HG02884 (cell line): ENCODE measurements at regions not wholly inside any gene's neighbourhood (a gene's known extent, or its start where the extent isn't known, plus 50 kb on each side); places are given as distances from the start of the nearest gene placed in this dataset.
"Not testable (repeated sequence)": the region's sequence is repeated elsewhere in the genome, so short reads cannot be mapped to it uniquely, and the experiment has no call there.

Experiments
- ATAC-seq: cut with Tn5 transposase; IDR thresholded peaks from one replicate; pipeline ENCODE4 v1.9.1; 2021; ENCODE audit warnings: mild to moderate bottlenecking, moderate library complexity; ENCODE audit not compliant: unreplicated experiment

DNA sequence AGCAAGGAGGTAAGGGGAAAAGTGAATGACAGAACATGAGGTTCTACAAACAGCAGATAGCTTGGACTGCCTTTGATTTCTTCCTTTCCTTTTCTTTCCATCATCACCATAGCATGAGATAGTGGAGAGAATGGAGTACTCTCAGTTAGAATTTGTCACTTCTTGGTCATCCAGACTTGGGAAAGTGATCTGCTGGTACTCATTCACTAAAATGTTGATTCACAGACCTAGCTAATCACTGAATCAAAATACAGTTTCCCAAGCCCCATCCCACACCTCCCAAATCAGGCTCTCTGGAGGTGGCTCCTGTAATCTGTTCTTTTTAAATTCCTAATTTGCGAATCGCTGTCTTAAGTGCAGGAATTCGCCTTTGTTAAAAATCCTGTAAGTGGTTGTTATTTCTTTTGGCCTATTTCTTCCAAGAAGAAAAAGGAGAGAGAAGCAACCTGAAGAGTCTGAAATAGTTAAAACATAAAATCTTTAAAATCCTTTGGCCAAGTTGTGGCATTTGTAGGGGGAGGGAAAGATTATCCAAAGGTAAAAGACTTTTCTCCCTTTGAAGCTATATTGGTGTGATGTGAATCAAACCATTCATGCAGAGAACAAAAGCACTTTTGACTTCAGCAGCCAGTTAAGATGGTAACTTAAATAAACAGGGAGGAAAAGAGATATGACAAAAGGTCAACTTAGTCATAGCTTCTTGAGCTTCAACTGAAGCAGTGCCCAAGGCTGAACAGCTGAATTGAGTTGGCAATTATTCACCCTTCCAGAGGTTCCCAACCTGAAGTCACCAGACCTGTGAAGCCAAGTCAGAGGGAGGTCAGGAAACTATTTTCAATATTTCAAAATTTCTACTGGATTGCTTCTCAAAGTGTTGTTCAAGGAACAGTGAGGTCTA is 255.1 kb upstream of the KRR1 start:
- no peak for ATAC-seq

DNA sequence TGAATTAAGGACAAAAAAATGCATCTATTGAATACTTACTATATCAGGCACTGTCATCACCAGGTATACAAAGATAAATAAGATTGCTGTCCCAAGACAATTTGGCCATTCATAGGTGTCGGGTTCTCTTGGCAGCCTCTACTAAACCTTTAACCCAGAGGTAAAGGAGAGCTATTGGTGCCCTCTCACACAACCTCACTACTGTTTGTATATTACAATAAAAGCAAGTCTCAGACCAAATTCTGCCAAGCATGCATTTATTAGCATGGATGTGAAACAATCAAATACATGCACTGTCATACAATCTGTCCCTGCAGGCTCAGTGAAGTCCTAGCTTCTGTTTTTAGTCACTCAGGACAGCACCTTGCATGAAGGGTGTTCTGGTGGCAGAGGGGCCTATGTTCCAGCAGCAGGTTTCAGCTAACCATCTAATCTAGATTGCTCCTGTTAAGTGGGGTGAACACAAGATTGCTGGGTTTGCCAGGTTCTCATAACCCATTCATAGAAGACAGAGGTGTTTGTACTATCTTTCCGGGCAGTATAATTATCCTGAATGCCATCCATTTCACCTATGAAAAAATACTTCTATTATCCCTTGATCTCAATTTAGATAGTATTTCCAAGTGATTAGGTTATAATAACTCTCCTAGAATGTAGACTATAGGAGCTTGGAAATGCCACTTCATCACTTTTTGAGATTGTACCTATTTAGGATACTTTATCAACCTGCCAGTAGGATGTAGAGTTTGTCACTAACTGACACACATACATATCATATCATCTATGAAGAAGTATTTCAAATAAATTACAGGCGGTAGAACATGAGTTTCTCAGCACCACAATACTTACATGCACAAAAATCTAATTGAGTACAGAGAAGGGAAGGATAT is 254.0 kb upstream of the KRR1 start:
- ATAC-seq: peak; percentile 50

DNA sequence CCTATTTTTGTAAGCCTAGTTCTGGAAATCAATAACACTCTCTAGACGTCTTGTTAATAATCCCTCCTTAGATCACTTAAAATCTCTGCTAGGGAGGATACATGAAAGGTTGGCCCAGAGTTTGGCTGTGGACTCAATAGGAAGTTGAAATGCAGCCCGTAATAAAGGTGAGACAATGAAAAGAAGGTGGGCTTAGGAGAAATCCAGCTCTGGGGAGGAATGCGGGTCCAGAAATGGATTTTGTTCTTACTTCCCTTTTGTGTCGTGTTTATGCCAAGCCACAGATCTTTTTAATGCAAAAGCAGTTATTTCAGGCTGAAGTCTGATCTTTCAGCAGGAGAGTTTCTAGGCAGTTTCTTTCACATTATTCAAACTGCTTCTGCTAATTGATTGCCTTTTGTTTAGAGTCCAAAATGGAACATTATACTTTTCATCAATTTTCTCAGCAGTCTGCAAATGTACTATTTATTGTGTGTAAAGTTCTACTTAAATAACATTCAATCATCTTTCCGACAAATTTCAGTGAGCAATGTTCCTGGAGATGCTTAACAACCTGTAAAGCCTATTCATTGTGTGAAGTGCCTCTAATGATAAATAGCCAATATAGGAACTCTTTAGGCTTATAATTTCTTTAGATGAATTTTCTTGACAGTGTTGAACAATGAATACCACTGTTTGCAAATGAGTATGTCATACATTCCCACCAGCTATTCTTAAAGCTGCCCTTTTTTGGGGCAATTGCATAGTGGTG is 252.9 kb upstream of the KRR1 start:
- ATAC-seq: no peak

DNA sequence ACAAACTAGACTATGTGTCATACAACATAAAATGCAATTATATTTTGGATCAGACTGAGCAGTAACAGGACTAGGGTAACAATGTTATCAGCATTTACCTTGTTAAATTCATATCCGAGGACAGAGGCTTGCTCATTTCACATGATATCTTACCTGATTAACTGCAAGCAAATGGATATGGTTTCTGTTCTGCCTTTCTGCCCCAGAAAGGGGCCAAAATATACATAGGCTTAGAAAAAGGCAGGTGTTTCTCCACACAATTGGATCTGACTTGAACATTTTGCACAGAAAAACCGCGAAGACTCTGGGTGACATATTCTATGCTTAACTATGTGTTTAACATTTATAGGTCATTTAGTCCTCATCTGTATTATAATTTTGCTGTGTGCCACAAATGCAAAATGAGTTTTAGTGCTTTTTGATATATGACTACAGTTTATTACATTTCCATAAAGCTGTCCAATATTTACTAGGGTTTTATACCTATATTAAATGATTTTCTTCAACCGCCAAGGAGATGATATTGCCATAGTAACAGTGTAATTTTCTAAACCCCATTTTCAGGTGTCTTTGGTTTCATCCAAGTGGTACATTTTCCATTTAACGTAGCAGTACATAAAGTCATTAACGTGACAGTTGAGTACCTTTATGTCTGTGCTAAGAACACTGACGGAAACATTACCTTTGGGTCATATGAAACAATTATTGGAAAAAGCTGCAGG is 249.3 kb upstream of the KRR1 start:
- no peak for ATAC-seq

DNA sequence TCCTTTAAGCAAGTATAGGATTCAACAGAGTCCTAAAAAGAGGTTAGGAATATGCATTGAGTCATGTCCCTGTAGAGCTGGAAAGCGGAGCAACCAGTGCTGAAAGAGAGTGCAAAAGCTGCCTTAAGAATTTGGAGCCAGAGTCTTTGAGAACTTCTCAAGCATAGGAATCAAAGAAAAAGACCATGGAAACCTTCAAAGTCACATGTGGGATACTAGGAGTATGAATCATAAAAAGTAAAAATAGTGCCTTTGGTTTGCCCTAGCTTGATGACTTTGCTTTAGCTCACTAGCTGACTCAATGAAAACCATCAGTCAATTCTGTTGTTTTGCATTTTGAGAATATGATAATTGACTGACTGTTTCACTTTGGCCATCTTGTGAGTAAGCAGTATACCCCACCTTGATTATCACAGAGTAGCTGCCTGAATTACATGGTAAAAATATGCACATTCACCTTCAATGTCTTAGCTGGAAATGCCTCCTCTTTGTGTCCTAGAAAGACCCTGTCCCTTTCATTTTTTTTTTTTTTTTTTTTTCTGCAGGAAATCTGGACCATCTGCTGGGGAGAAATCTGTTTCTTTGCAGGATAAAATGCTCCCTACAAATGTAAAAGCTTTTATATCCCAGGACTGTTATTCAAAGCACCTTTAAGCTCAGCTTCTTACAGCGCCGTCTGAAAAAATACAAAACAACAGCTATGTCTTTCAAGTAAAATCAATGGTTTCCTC is 248.6 kb upstream of the KRR1 start:
- peak; percentile 73 for ATAC-seq

DNA sequence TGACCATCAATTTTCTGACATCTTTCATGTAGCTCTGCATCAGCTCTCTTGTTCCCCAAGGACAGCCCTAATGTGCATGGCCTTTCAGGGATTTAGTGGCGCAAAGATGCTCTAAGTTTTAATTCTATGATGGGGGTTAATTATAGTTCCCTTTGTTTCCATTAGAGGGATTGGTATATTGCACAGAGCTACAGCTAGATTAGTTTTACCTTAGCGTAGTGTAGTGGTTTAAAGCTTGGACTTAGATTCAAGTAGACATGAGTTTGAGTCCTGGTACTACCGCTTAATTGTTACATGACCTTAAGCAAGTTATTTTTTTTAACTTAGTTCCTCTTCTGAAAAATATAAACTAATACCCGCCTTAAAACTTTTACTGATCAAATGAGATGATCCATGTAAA is 247.8 kb upstream of the KRR1 start:
- no peak for ATAC-seq

DNA sequence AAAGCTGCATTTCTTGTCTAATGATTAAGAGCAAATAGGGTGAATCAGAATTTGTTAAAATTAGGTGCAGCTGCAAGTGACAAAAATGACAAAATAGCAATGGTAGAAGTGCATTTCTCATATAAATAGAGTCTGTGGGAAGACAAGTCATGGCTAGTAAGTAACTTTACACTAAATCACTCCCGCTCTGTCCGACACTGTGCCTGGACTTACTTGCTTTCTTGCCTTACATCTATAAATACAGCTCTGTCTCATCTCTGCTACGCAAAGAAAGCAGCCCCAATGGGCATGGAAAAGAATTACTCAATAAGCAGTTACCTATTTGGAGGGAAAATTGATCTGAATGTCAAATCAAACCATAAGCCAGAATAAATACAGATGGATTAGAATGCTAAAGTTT is 245.4 kb upstream of the KRR1 start:
- ATAC-seq: no peak

DNA sequence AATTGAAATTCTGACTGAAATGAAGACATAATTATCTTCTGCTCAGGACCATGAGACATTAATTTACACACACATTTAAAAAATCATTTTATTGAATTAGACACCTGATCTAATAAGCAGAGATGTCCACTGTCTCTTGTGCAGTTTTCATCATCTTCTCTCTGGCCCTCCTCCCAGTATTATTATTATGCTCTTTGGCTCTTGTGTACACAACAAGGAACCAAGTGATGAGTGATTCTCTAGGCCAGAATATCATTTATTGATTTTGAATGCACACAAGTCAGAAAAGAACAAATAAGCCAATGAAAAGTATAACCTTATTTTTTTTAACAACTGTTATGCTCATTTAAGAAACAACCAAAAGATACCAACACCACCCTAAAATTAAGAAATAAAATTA is 244.7 kb upstream of the KRR1 start:
- no peak for ATAC-seq

DNA sequence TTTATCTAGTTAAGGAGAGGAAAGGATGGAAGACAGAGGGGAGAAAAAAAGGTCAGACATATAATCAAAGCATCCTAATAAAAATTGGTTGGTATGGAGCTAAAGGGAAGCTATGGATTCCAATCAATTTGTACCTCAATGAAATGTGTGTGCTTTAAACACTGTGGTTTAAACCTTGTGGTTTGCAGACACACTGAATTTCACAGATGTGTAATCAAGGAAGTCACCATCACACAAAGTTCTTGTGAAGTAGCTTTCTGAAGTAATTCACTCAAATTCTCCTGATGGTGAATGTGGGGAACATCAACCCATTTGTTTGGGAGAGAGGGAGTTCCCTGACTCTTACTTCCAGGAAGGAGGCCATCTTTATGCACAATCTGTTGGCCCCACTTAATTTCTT is 243.3 kb upstream of the KRR1 start:
- no peak for ATAC-seq

DNA sequence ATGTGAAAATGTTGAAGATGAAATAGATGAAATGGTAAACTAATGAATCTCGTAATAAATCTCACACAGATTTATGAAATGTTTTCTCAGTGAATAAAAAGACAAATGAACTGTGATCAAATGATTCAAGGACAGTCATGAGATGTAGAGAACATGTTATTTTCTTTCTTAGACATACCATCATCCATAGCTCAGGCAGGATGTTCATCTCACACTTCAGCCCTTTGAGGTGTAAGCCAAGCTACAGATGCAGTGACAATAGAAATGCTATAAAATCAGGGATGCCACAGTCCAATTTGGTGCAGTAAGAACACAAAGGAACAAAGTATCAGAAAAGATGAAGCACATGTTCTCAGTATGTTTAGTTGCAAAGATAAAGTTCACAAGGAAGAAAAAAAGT is 242.7 kb upstream of the KRR1 start:
- ATAC-seq: no peak

DNA sequence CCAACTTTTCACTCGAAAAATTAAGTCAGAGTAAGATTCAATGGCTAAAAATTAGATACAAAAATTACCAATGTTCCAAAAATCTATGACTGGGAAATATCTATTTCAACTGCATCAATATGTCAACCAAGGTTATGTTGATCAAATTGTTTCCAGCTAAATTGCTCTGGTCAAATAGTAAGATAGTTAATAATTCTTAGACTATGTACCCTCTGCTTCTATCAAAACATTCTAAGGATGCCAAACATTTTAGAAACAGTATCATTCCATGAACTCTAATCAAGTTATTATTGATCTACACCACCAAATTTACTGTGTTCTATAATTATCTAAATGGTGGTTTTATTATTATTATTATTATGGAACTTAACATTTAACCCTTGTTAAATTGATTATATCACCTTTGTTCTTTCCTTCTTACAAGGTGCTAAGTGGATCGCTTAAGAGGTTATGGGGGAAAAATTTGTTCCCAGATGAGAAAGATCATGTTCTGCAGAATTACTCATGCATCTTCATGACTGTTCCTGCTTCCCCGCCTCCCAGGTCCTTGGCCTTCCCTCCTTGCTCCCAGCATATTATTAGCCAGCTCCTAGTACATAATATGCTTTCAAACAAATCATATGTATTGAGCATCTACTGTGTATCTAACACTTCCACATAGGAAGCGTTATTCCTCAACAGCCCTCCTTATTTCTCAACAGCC is 240.5 kb upstream of the KRR1 start:
- no peak for ATAC-seq

DNA sequence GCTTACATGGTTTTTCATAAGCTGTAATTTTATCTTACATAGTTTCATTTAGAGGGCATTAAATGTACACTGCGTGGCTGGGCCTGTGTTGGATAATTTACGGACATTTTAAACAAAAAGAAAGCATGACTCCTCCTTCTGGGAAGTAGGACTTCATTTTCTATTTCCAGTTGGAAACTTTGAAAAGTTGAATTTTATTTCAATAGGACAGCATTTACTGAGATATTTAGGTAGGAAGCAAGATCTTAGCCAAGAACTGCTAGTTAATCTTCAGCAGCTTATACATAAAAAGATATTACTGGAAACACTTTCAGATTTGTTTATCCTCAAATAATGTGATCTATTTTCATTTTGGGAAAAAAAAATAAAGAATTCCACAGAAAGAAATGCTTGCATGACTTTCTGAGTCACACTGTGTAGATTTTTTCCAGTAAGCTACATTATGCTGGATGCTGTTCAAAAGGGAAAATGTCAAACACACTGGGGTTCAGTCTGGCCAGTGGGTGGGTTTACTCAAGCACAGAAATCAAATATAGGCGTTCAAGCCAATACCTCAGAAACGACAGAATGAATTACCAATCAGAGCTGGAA is 239.4 kb upstream of the KRR1 start:
- ATAC-seq: no peak

DNA sequence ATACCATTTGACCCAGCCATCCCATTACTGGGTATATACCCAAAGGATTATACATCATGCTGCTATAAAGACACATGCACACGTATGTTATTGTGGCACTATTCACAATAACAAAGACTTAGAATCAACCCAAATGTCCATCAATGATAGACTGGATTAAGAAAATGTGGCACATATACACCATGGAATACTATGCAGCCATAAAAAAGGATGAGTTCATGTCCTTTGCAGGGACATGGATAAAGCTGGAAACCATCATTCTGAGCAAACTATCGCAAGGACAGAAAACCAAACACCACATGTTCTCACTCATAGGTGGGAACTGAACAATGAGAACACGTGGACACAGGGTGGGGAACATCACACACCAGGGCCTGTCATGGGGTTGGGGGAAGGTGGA is 237.6 kb upstream of the KRR1 start:
- ATAC-seq: not testable (repeated sequence)

DNA sequence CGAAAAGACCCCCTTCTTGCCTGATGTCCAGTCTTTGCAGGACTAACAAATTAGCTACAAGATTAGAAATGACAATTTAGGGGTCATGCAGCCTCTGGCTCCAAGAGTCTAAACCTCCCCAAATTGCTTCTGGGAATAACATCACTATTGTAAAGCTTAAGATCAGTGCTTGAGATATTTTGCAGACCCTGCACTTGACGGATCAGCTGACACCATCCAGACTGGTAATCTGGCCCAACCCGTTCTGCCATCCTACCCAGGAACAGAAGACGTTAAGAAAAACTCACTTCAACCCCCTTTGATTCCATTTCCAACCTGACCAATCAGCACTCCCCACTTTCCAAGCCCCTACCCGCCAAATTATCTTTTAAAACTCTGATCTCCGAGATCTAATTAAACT is 236.7 kb upstream of the KRR1 start:
- no peak for ATAC-seq

DNA sequence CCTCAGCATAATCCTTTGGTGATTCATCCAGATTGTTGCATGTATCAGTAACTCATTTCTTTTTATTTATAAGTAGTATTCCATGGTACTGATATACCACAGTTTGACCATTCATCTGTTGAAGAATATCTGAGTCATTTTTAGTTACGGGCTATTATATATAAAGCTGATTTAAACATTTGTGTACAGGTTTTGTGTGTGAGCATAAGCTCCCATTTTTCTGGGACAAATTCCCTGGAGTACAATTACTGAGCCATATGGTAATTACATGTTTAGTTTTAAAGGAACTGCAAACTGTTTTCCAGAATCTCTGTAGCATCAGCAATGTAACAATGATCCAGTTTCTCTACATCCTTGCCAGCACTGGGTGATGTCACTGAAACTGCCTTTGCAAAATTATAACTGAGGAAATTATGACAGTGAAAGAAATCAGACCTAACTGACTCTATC is 236.2 kb upstream of the KRR1 start:
- no peak for ATAC-seq

DNA sequence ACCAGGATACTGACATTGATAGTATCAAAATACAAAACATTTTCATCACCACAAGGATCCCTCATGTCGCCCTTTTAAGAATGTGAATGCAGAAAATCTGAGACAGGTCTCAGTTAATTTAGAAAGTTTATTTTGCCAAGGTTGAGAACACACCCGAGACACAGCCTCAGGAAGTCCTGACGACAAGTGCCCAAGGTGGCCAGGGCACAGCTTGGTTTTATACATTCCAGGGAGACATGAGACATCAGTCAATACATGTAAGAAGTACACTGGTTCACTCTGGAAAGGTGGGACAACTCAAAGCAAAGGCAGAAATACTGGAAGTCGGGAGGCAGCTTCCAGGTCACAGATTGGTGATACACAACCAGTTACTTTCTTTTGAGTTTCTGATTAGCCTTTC is 235.2 kb upstream of the KRR1 start:
- no peak for ATAC-seq

DNA sequence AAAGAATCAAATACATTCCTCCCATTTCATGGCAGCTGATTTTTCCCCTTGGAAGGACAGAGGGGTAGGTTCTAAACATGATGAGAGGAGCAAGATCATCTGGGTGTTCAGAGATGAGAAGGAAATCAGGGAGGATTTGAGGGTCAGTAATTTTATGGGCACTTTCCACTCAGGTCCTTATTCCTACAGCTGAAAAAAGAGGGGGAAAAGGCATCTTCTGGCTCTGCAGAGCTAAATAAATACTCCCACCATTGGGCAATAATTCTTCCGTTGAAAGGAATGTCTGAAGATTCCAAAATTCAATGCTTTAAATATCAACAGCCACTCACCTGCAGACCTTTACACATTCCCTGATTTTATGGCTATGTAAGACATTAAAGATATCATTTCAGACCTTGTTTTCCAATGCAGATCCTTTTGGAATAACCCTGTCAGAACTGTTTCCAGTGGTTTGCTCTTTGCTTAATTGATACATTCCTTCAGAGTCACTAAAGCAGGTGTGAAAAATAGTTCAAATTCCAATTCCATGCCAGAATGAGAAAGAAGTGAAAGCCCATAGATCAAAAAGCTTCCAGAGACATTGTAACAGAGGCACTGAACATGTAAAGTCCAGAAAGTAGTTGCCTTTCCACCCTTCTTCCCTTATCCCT is 233.3 kb upstream of the KRR1 start:
- no peak for ATAC-seq

DNA sequence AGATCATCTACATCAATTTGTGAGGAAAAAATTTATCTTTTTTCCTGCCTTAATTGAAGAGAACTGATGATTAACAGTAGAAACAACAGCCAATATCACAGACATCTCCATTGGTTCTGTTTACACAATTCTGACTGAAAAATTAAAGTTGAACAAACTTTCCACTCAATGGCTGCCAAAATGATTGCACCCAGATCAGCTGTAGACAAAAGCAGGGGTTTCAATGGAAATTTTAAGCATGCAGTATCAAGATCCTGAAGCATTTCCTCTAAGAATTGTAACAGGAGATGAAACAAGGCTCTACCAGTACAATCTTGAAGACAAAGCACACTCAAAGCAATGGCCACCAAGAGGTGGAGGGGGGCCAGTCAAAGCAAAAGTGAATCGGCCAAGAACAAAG is 231.6 kb upstream of the KRR1 start:
- ATAC-seq: no peak
